ENCODE measurements at regions not wholly inside any gene's neighbourhood (a gene's known extent, or its start where the extent isn't known, plus 50 kb on each side); places are given as distances from the start of the nearest gene placed in this dataset.
"Not testable (repeated sequence)": the region's sequence is repeated elsewhere in the genome, so short reads cannot be mapped to it uniquely, and the experiment has no call there.

- H3K36me3 ChIP-seq (ENCODE audit: insufficient read depth), result no peaks in the 10 kb centered on the region
- no peak overlapping the region for H3K27ac ChIP-seq (ENCODE audit: low read depth)
- DNase-seq (ENCODE audit: extremely low spot score), result no peak
- WGBS, result 34% methylated on average over 13 of the region's 13 CpGs
- H3K4me1 ChIP-seq (ENCODE audit: insufficient read depth), result no peaks in the 10 kb centered on the region
- no peak overlapping the region for H3K4me3 ChIP-seq (ENCODE audit: low read depth, low read length)
Observed at GRCh38 chr17:77546772-77547241, 406.0 kb downstream of the SEC14L1 start.

DNA sequence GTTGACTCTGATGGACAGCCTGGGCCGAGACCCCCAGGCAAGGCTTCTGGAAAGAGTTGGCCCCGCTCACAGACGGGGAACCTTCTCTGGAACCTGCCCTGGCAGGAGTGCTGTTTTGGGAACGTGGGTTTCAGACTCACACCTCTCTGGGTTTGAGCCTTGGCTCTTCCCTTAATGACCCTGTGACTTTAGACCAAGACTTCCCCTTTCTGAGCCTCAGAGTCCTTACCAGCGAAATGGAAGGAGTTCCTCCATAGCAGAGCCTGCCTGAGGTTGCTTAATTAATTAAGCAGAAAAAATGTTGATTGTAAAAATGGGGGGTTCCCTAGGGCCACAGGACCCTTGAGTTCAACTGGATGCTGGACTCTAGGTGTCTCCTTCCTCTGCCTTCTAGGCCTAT is 408.2 kb downstream of the SEC14L1 start:
- no peak overlapping the region for H3K27ac ChIP-seq (ENCODE audit: low read depth)
- H3K4me1 ChIP-seq (ENCODE audit: insufficient read depth), result no peaks in the 10 kb centered on the region
- H3K4me3 ChIP-seq (ENCODE audit: low read depth, low read length), result no peak overlapping the region
- H3K36me3 ChIP-seq (ENCODE audit: insufficient read depth), result no peaks in the 10 kb centered on the region
- no peak for DNase-seq (ENCODE audit: extremely low spot score)
- 64% methylated on average over 5 of the region's 5 CpGs for WGBS

DNA sequence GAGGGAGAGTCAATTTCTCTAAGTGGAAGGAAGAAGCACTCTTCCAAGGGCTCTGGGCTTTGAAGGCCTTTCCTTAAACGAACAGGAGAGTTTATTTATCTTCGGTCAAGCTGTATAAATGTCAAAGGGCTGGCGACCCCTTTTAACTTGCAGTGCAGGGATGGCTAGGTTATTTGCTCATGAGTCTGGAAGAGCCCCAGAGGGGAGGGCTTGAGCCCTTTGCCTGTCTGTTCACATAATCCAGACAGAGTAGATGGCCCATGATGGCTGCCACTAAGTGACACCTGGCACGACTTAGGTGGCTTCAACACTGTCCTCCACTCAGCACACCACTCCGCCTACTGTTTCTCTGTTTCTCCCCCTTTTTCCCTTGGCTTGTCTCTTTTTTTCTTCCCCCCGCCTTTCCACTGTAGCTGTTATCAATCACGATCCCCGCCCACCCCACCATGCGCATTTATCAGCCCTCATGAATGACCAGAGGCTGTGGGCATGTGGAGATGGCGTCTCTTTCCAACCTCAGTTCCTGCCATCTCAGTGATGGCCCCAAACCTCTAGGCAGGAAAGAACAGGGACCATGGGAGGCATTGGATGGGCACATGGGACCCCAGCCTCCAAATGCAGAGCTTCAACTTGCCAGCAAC is 408.7 kb upstream of the TNRC6C start:
- Histone ChIP-seq H3K4me1 (ENCODE audit: insufficient read depth) (no peaks in the 10 kb centered on the region), H3K27ac (ENCODE audit: low read depth) (no peak overlapping the region), H3K4me3 (ENCODE audit: low read depth, low read length) (no peak overlapping the region), H3K36me3 (ENCODE audit: insufficient read depth) (no peaks in the 10 kb centered on the region)
- WGBS, result 68% methylated on average over 10 of the region's 10 CpGs
- no peak for DNase-seq (ENCODE audit: extremely low spot score)

GRCh38 chr17:77553459-77554066 is 404.9 kb upstream of the TNRC6C start:
- H3K36me3 ChIP-seq (ENCODE audit: insufficient read depth), result no peaks in the 10 kb centered on the region
- no peak overlapping the region for H3K27ac ChIP-seq (ENCODE audit: low read depth)
- 85% methylated on average over 5 of the region's 5 CpGs for WGBS
- H3K4me1 ChIP-seq (ENCODE audit: insufficient read depth), result no peaks in the 10 kb centered on the region
- no peak for DNase-seq (ENCODE audit: extremely low spot score)
- H3K4me3 ChIP-seq (ENCODE audit: low read depth, low read length), result no peak overlapping the region

GRCh38 chr17:77555121-77555591 is 403.3 kb upstream of the TNRC6C start:
- Histone ChIP-seq H3K4me1 (ENCODE audit: insufficient read depth) (no peaks in the 10 kb centered on the region), H3K27ac (ENCODE audit: low read depth) (no peak overlapping the region), H3K36me3 (ENCODE audit: insufficient read depth) (no peaks in the 10 kb centered on the region), H3K4me3 (ENCODE audit: low read depth, low read length) (no peak overlapping the region)
- DNase-seq (ENCODE audit: extremely low spot score), result no peak
- WGBS, result 86% methylated on average over 16 of the region's 16 CpGs

GRCh38 chr17:77555741-77556291 is 402.7 kb upstream of the TNRC6C start:
- Histone ChIP-seq H3K4me1 (ENCODE audit: insufficient read depth) (no peaks in the 10 kb centered on the region), H3K4me3 (ENCODE audit: low read depth, low read length) (no peak overlapping the region), H3K36me3 (ENCODE audit: insufficient read depth) (no peaks in the 10 kb centered on the region), H3K27ac (ENCODE audit: low read depth) (no peak overlapping the region)
- WGBS, result 43% methylated on average over 11 of the region's 11 CpGs
- DNase-seq (ENCODE audit: extremely low spot score), result peak; percentile 60

DNA sequence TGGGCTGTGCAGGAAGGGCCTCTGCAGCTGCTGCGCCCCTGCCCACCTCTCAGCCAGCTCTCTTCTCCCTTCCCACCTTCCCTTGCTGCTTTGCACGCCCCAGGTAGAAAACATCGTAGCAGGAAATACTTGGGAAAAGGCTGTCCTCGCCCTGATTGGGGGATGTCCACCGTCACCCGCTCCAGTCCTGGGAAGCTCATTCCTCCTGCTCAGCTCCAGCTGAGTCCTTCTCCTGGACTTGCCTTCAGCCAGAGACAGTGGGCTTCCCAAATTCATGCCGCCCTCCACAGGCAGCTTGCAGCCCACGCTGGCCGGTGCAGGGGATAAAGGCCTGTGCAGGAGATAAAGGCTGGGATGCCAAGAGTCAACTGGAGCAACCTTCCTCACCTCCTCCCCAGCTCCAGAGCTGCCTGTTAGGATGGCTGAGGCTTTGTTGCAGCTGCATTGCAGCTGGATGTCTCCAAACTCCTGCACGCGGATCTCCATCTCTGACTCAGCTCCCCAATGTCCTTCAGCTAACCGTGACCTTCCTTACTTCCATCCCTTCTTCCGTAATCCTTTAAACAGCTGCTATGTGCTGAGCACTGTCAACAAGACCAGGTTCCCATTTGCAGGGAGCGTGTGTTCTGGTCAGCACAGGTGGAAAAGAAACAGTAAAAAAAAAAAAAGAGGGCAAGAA is 402.0 kb upstream of the TNRC6C start:
- Histone ChIP-seq H3K4me1 (ENCODE audit: insufficient read depth) (no peaks in the 10 kb centered on the region), H3K4me3 (ENCODE audit: low read depth, low read length) (no peak overlapping the region), H3K36me3 (ENCODE audit: insufficient read depth) (no peaks in the 10 kb centered on the region), H3K27ac (ENCODE audit: low read depth) (no peak overlapping the region)
- WGBS, result 61% methylated on average over 14 of the region's 14 CpGs
- no peak for DNase-seq (ENCODE audit: extremely low spot score)

DNA sequence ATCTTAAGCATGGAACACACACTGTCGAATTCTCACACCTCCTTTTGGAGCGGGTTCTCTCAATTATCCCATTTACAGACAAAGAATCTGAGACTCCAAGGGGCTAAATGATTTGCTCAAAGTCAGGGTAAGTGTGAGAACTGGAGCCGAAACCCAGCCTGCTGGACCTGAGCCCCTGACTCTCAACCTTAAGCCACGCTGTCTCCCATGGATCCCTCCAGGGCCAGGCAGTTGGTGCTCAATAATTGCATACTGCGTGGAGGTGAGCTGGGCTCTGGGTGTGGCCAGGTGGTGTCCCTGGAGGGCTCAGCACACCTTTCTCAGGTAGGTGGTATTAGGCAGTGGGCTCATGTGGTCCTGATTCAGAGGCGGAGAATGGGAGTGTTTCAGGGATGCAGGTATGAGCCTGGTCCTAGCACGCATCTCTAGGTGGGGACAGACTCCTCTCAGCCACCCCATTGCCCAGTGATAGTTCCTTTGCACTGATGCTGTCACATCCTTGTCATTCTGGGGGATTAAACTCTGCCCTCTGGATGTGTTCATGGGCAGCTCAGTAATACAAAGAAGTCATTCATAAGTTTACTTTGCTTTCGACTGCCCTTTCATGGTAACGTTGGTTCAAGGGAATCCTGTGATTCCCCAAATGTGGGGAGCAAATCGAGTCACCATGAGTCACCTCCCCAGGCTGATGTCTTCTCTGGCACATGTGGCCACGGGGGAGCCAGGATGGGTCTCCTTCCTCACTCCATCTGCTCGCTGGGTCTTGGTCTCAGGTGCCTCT is 399.5 kb upstream of the TNRC6C start:
- Histone ChIP-seq H3K36me3 (ENCODE audit: insufficient read depth) (no peaks in the 10 kb centered on the region), H3K4me1 (ENCODE audit: insufficient read depth) (no peaks in the 10 kb centered on the region), H3K4me3 (ENCODE audit: low read depth, low read length) (no peak overlapping the region), H3K27ac (ENCODE audit: low read depth) (no peak overlapping the region)
- DNase-seq (ENCODE audit: extremely low spot score), result no peak
- WGBS, result 87% methylated on average over 12 of the region's 12 CpGs

- Histone ChIP-seq H3K4me1 (ENCODE audit: insufficient read depth) (no peaks in the 10 kb centered on the region), H3K36me3 (ENCODE audit: insufficient read depth) (no peaks in the 10 kb centered on the region), H3K27ac (ENCODE audit: low read depth) (no peak overlapping the region), H3K4me3 (ENCODE audit: low read depth, low read length) (no peak overlapping the region)
- WGBS, result 71% methylated on average over 10 of the region's 10 CpGs
- DNase-seq (ENCODE audit: extremely low spot score), result no peak
Observed at GRCh38 chr17:77560381-77560780, 398.1 kb upstream of the TNRC6C start.

DNA sequence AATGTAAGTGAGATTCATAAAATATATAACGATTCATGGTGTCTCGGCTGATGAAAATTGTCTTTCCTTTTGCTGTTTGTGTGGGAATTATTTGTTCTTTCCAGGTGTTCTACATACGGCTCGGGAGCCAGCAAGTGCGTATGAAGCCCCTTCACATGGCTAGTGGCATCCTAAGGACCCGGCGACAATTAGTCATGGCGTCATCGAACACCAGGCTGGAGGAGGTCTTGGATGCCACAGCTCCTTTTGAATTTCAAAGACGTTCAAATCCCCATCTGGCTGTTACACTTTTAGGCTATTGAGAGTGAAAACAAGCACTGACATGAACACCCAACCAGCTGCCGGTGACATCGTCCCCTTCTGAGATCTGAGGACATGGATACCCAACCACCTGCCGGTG is 397.7 kb upstream of the TNRC6C start:
- H3K4me3 ChIP-seq (ENCODE audit: low read depth, low read length), result no peak overlapping the region
- H3K36me3 ChIP-seq (ENCODE audit: insufficient read depth), result no peaks in the 10 kb centered on the region
- 86% methylated on average over 13 of the region's 13 CpGs for WGBS
- H3K4me1 ChIP-seq (ENCODE audit: insufficient read depth), result no peaks in the 10 kb centered on the region
- DNase-seq (ENCODE audit: extremely low spot score), result no peak
- no peak overlapping the region for H3K27ac ChIP-seq (ENCODE audit: low read depth)

DNA sequence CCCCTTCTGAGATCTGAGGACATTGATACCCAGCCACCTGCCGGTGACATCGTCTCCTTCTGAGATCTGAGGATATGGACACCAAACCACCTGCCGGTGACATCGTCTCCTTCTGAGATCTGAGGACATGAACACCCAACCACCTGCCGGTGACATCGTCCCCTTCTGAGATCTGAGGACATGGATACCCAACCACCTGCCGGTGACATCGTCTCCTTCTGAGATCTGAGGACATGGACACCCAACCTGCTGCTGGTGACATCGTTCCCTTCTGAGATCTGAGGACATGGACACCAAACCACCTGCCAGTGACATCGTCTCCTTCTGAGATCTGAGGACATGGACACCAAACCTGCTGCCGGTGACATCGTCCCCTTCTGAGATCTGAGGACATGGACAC is 396.1 kb upstream of the TNRC6C start:
- WGBS, result 77% methylated on average over 9 of the region's 12 CpGs
- not testable (repeated sequence) for H3K4me1 ChIP-seq (ENCODE audit: insufficient read depth); DNase-seq (ENCODE audit: extremely low spot score); H3K36me3 ChIP-seq (ENCODE audit: insufficient read depth); H3K27ac ChIP-seq (ENCODE audit: low read depth); H3K4me3 ChIP-seq (ENCODE audit: low read depth, low read length)

DNA sequence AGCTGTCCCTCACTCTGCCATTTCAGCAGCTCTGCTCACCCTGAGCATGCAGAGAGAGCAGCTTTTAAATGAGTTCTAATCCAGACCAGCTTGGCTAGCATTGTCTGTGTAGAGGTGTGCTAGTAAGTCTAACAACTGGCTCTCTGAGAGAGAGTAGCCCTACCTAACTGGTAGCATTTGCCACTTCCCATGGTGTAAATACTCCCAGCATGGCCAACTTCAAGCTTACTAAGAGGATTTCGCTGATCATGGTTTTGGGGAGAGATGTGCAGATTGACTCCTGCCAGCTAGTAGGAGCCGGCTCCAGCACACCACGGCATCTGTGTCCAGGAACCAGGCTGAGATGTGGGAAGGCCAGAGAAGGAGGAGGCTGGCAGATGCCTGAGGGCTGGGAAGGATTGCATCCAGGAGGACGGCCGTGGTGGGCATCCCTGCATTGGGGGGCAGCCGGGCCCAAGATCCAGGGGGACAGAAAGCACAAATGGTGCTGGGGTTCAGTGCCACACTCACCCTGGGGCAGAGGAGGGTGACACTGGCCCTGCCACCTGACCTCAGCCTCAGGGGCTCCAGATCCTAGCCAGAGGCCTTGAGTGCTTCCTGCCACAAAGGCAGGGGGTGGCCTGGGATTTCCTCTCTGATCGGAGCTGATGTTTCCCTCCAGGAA is 394.9 kb upstream of the TNRC6C start:
- Histone ChIP-seq H3K27ac (ENCODE audit: low read depth) (no peak overlapping the region), H3K4me3 (ENCODE audit: low read depth, low read length) (no peak overlapping the region), H3K36me3 (ENCODE audit: insufficient read depth) (no peaks in the 10 kb centered on the region), H3K4me1 (ENCODE audit: insufficient read depth) (no peaks in the 10 kb centered on the region)
- DNase-seq (ENCODE audit: extremely low spot score), result no peak
- WGBS, result 79% methylated on average over 7 of the region's 7 CpGs
